HG02763 (cell line): ENCODE measurements at regions not wholly inside any gene's neighbourhood (a gene's known extent, or its start where the extent isn't known, plus 50 kb on each side); places are given as distances from the start of the nearest gene placed in this dataset.
"Not testable (repeated sequence)": the region's sequence is repeated elsewhere in the genome, so short reads cannot be mapped to it uniquely, and the experiment has no call there.

Experiments used
- ATAC-seq: cut with Tn5 transposase; IDR thresholded peaks from one replicate; pipeline ENCODE4 v1.9.1; 2021; ENCODE audit warnings: mild to moderate bottlenecking, moderate library complexity; ENCODE audit not compliant: unreplicated experiment

GRCh38 chr16:29222008-29222407 is 184.5 kb downstream of the NPIPB11 start:
- not testable (repeated sequence) for ATAC-seq

- not testable (repeated sequence) for ATAC-seq
Observed at GRCh38 chr16:29221281-29221955, 185.1 kb downstream of the NPIPB11 start.

GRCh38 chr16:29220647-29221191 is 185.8 kb downstream of the NPIPB11 start:
- not testable (repeated sequence) for ATAC-seq

GRCh38 chr16:29219966-29220646 is 186.4 kb downstream of the NPIPB11 start:
- not testable (repeated sequence) for ATAC-seq

GRCh38 chr16:29219562-29219961 is 186.9 kb downstream of the NPIPB11 start:
- not testable (repeated sequence) for ATAC-seq

GRCh38 chr16:29218649-29219048 is 187.9 kb downstream of the NPIPB11 start:
- not testable (repeated sequence) for ATAC-seq

GRCh38 chr16:29218171-29218570 is 188.3 kb downstream of the NPIPB11 start:
- ATAC-seq, result not testable (repeated sequence)

- ATAC-seq, result not testable (repeated sequence)
Observed at GRCh38 chr16:29217752-29218126, 188.8 kb downstream of the NPIPB11 start.

- ATAC-seq, result not testable (repeated sequence)
Observed at GRCh38 chr16:29217104-29217751, 189.3 kb downstream of the NPIPB11 start.

- ATAC-seq, result not testable (repeated sequence)
Observed at GRCh38 chr16:29213770-29214169, 192.7 kb downstream of the NPIPB11 start.

- not testable (repeated sequence) for ATAC-seq
Observed at GRCh38 chr16:29213251-29213650, 193.3 kb downstream of the NPIPB11 start.

- ATAC-seq, result not testable (repeated sequence)
Observed at GRCh38 chr16:29212084-29213027, 194.2 kb downstream of the NPIPB11 start.

GRCh38 chr16:29211456-29211855 is 195.1 kb downstream of the NPIPB11 start:
- ATAC-seq, result not testable (repeated sequence)

GRCh38 chr16:29210299-29211150 is 196.0 kb downstream of the NPIPB11 start:
- not testable (repeated sequence) for ATAC-seq

- not testable (repeated sequence) for ATAC-seq
Observed at GRCh38 chr16:29206120-29206519, 200.4 kb downstream of the NPIPB11 start.

- not testable (repeated sequence) for ATAC-seq
Observed at GRCh38 chr16:29205151-29205550, 201.4 kb downstream of the NPIPB11 start.

GRCh38 chr16:29204806-29205135 is 201.7 kb downstream of the NPIPB11 start:
- ATAC-seq, result no peak

- not testable (repeated sequence) for ATAC-seq
Observed at GRCh38 chr16:29203933-29204805, 202.3 kb downstream of the NPIPB11 start.
